ENCODE measurements at regions not wholly inside any gene's neighbourhood (a gene's known extent, or its start where the extent isn't known, plus 50 kb on each side); places are given as distances from the start of the nearest gene placed in this dataset.

DNA sequence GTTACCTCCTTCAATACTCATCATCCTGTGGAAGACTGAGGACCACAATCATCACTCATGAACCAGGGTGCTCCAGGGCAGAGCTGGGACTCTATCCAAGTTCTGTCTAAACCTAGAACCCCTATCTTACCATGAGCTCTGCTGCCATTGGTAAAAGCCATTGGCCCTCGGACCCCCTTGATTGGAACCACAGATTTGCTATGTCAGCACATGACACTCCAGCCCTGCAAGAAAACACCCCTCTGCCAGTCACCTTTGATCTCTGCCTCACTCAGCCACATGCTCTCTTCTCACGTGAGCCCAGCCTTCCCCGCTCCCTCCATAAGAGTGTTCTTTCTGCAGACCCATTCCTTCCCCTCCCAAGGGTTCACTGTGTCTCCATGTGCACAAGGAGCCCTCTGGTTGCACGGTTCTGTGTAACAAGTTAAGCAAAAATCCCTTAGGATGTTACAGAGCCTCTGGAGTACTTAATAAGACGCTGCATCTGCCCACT is 468.8 kb upstream of the DYNLRB2 start:
- H3K9me3 ChIP-seq = no peaks in the 10 kb centered on the region
- H3K4me3 ChIP-seq = no peak overlapping the region
- TF ChIP-seq POLR2A (IDR thresholded peaks at IDR 0.05) (no peak), EP300 (IDR thresholded peaks at IDR 0.05) (no peak)
- TF ChIP-seq, protein P1, sequence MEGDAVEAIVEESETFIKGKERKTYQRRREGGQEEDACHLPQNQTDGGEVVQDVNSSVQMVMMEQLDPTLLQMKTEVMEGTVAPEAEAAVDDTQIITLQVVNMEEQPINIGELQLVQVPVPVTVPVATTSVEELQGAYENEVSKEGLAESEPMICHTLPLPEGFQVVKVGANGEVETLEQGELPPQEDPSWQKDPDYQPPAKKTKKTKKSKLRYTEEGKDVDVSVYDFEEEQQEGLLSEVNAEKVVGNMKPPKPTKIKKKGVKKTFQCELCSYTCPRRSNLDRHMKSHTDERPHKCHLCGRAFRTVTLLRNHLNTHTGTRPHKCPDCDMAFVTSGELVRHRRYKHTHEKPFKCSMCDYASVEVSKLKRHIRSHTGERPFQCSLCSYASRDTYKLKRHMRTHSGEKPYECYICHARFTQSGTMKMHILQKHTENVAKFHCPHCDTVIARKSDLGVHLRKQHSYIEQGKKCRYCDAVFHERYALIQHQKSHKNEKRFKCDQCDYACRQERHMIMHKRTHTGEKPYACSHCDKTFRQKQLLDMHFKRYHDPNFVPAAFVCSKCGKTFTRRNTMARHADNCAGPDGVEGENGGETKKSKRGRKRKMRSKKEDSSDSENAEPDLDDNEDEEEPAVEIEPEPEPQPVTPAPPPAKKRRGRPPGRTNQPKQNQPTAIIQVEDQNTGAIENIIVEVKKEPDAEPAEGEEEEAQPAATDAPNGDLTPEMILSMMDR (IDR thresholded peaks at IDR 0.05) = no peak
- no peak overlapping the region for H3K27ac ChIP-seq
- DNase-seq (ENCODE audit: low spot score in 2 of 2) = no peak
- no peaks in the 10 kb centered on the region for H3K4me1 ChIP-seq
- H3K36me3 ChIP-seq = no peaks in the 10 kb centered on the region
- no peaks in the 10 kb centered on the region for H3K27me3 ChIP-seq
- 60 to 71% methylated on average over 5 of the region's 5 CpGs for whole genome bisulfite sequencing, 2 donors

DNA sequence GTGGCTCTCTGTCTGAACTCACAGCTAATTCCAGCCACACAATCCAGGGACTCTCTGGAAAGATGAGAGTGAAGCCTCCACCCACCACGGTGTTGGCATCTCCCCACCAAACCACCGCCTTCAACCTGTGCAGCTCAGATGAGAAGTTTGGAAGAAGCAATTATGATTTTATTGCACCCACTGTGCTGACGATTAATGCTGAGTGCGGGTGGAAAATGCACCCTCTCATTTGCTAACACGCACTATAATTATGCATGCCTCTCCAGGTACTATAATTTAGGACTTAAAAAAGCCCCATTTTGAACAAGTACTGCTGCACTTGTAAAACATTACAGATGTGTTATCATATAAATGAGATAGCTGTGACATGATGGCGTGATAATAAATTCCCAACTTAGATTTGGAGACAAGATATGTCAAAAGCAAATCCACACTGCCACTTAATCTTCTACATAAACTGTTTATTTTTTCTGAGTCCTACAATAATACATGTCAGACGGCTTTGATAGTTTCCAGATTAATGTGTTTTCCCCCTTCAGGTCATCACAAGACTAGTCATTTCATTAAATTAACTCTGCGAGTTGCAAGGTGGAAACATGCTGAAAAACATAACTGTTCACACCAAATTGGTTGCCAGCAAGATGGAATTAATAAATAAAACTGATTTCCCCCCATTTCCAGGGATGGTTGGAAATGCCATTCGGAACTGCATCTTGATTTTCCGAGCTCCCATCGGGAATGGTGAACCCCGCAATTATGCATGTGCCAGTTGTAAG is 466.5 kb upstream of the MAF start:
- no peak overlapping the region for H3K27ac ChIP-seq
- no peak for DNase-seq (ENCODE audit: low spot score in 2 of 2)
- no peaks in the 10 kb centered on the region for H3K27me3 ChIP-seq
- TF ChIP-seq, protein P1 (IDR thresholded peaks at IDR 0.05) = no peak
- TF ChIP-seq POLR2A (IDR thresholded peaks at IDR 0.05) (no peak), EP300 (IDR thresholded peaks at IDR 0.05) (no peak)
- H3K36me3 ChIP-seq = no peaks in the 10 kb centered on the region
- no peaks in the 10 kb centered on the region for H3K4me1 ChIP-seq
- WGBS, 2 donors = 79 to 87% methylated on average over 12 of the region's 12 CpGs
- H3K9me3 ChIP-seq = no peaks in the 10 kb centered on the region
- H3K4me3 ChIP-seq = no peak overlapping the region

DNA sequence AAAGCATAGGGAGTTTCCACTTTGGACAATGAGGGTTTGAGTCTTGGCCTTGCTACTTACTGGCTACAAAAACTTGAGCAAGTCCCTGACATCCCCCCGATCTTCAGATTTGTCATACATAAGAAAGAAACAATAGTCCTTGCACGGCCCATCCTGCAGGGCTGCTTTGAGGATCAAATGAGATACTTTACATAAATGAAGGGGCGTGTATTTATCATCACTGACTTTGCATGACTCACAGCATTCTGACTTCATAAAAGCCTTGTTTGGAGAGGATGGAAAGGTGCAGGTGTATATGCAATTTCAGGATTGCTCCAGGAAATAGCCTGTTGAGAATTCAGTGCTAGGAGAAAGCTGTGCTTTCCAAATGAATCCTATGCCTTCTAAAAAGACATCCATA is 465.0 kb upstream of the MAF start:
- no peak for DNase-seq (ENCODE audit: low spot score in 2 of 2)
- Histone ChIP-seq H3K27me3 (no peaks in the 10 kb centered on the region), H3K4me3 (no peak overlapping the region), H3K4me1 (no peaks in the 10 kb centered on the region), H3K36me3 (no peaks in the 10 kb centered on the region), H3K27ac (no peak overlapping the region), H3K9me3 (no peaks in the 10 kb centered on the region)
- 79 to 92% methylated on average over 3 of the region's 3 CpGs for WGBS, 2 donors
- TF ChIP-seq, protein P1 (IDR thresholded peaks at IDR 0.05) = no peak
- TF ChIP-seq EP300 (IDR thresholded peaks at IDR 0.05) (no peak), POLR2A (IDR thresholded peaks at IDR 0.05) (no peak)

DNA sequence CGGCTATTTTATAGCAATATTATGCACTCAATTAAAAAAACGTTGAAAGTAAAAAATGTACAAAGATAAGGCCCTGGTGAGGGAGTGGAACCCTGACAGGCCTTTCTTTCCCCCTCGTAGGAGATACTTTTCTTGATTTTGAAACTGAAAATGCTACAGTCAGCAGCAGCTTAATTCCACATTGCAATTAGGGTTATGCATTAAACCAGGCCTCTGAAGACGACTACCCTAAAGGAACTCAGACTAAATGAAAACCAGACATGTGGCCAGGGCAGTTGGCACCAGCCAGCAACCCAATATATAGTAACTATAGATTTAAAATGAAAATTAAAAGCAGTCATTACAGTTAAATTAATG is 463.2 kb upstream of the MAF start:
- Histone ChIP-seq H3K27ac (no peak overlapping the region), H3K9me3 (no peaks in the 10 kb centered on the region), H3K36me3 (no peaks in the 10 kb centered on the region), H3K4me1 (peaks cover 0 to 4% (median 0%) of the 10 kb centered on the region in 4 donors), H3K4me3 (no peak overlapping the region), H3K27me3 (no peaks in the 10 kb centered on the region)
- TF ChIP-seq EP300 (IDR thresholded peaks at IDR 0.05) (no peak), POLR2A (IDR thresholded peaks at IDR 0.05) (no peak)
- TF ChIP-seq, protein P1 (IDR thresholded peaks at IDR 0.05) = no peak
- DNase-seq (ENCODE audit: low spot score in 2 of 2) = no peak
- WGBS, 2 donors = 72 to 78% methylated on average over 4 of the region's 4 CpGs

DNA sequence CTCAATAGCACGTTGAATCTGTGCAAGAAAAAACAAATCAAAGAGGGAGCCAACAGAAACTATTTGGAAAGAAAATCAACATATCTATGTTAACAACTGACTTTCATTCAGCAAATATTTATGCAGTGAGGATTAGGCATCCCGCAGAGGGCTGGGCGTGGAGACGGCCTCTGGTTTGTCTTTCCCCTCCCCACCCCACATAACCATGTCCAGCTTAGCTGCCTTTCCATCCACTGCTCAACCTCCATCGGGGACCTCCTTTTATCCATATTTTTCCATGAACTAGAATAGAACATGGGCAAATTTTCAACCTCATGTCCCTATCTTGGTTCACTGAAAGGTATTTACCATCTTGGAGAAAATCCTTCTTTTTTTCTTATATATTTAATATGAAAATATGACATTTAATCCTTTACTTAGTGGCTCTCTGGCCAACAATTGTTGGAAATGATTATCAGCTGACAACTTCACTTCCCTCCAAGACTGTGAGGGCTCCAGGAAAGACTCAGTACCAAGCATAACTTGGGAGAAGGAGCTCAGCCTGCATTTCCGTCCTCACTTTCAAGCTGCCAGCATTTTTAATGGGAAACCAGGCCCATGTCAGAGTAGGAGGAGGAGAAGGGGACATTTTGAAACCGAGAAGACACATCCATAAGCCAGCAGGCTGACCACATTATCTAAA is 462.6 kb upstream of the MAF start:
- Histone ChIP-seq H3K4me1 (peaks cover 0 to 9% (median 0%) of the 10 kb centered on the region in 4 donors), H3K9me3 (no peaks in the 10 kb centered on the region), H3K4me3 (no peak overlapping the region), H3K27me3 (no peaks in the 10 kb centered on the region), H3K36me3 (no peaks in the 10 kb centered on the region), H3K27ac (no peak overlapping the region)
- TF ChIP-seq, protein P1 (IDR thresholded peaks at IDR 0.05) = no peak
- no peak for TF ChIP-seq EP300 (IDR thresholded peaks at IDR 0.05)
- 61 to 68% methylated on average over 7 of the region's 7 CpGs for WGBS, 2 donors
- no peak for DNase-seq (ENCODE audit: low spot score in 2 of 2)
